ENCODE measurements at regions not wholly inside any gene's neighbourhood (a gene's known extent, or its start where the extent isn't known, plus 50 kb on each side); places are given as distances from the start of the nearest gene placed in this dataset.
"Not testable (repeated sequence)": the region's sequence is repeated elsewhere in the genome, so short reads cannot be mapped to it uniquely, and the experiment has no call there.

- DNase-seq (ENCODE audit: low spot score) = no peak
- Histone ChIP-seq H3K4me1 (no peaks in the 10 kb centered on the region), H3K9me3 (no peaks in the 10 kb centered on the region), H3K4me3 (no peak overlapping the region), H3K27ac (no peak overlapping the region), H3K27me3 (no peaks in the 10 kb centered on the region), H3K36me3 (no peaks in the 10 kb centered on the region)
- no peak for TF ChIP-seq CTCF (IDR thresholded peaks at IDR 0.05)
These were observed 242.1 kb upstream of the CYRIA start for GRCh38 chr2:16907645-16908282.

GRCh38 chr2:16905325-16905724 lies 239.7 kb upstream of the CYRIA start:
- not testable (repeated sequence) for H3K9me3 ChIP-seq; H3K27me3 ChIP-seq; H3K4me1 ChIP-seq; H3K27ac ChIP-seq; H3K4me3 ChIP-seq; DNase-seq (ENCODE audit: low spot score); H3K36me3 ChIP-seq

- Histone ChIP-seq H3K9me3 (no peaks in the 10 kb centered on the region), H3K4me1 (no peaks in the 10 kb centered on the region), H3K36me3 (no peaks in the 10 kb centered on the region), H3K27me3 (no peaks in the 10 kb centered on the region), H3K4me3 (no peak overlapping the region), H3K27ac (no peak overlapping the region)
- peak in 1 of 2 donors; percentile 37 for TF ChIP-seq CTCF (IDR thresholded peaks at IDR 0.05)
- DNase-seq (ENCODE audit: low spot score) = no peak
These were observed 234.9 kb upstream of the CYRIA start for GRCh38 chr2:16900405-16901025.

- H3K27ac ChIP-seq = no peak overlapping the region
- no peak for DNase-seq (ENCODE audit: low spot score)
- no peaks in the 10 kb centered on the region for H3K4me1 ChIP-seq
- no peak for TF ChIP-seq CTCF (IDR thresholded peaks at IDR 0.05)
- H3K36me3 ChIP-seq = no peaks in the 10 kb centered on the region
- no peaks in the 10 kb centered on the region for H3K27me3 ChIP-seq
- no peak overlapping the region for H3K4me3 ChIP-seq
- no peaks in the 10 kb centered on the region for H3K9me3 ChIP-seq
These were observed 234.3 kb upstream of the CYRIA start for GRCh38 chr2:16899958-16900357.

- TF ChIP-seq CTCF (IDR thresholded peaks at IDR 0.05) = no peak
- no peak overlapping the region for H3K4me3 ChIP-seq
- no peak for DNase-seq (ENCODE audit: low spot score)
- H3K36me3 ChIP-seq = no peaks in the 10 kb centered on the region
- no peaks in the 10 kb centered on the region for H3K4me1 ChIP-seq
- H3K27ac ChIP-seq = no peak overlapping the region
- H3K9me3 ChIP-seq = no peaks in the 10 kb centered on the region
- no peaks in the 10 kb centered on the region for H3K27me3 ChIP-seq
These were observed 224.4 kb upstream of the CYRIA start for GRCh38 chr2:16890081-16890480.

- Histone ChIP-seq H3K4me1 (no peaks in the 10 kb centered on the region), H3K27ac (no peak overlapping the region), H3K27me3 (no peaks in the 10 kb centered on the region), H3K36me3 (no peaks in the 10 kb centered on the region), H3K4me3 (no peak overlapping the region), H3K9me3 (no peaks in the 10 kb centered on the region)
- DNase-seq (ENCODE audit: low spot score) = no peak
- no peak for TF ChIP-seq CTCF (IDR thresholded peaks at IDR 0.05)
These were observed 219.4 kb upstream of the CYRIA start for GRCh38 chr2:16885027-16885426.

Data from right atrium auricular region (tissue), 2 donors.